Liver (tissue), 7 donors: ENCODE measurements at regions not wholly inside any gene's neighbourhood (a gene's known extent, or its start where the extent isn't known, plus 50 kb on each side); places are given as distances from the start of the nearest gene placed in this dataset.

ENCODE experiments used
- DNase-seq: peaks from one replicate; pipeline ENCODE4 v3.0.0-alpha.2; 2017; ENCODE audit warnings: low spot score
- H3K27ac ChIP-seq, 2 donors: one replicate each; pipeline ENCODE4 v1.7.0; 2013; ENCODE audit warnings: inconsistent platforms in 2 of 2, low read length in 2 of 2, control low read depth in 1 of 2, low read depth in 1 of 2, mild to moderate bottlenecking in 1 of 2
- H3K27me3 ChIP-seq, 4 donors: one replicate each; pipeline versions ENCODE4 v1.6.1 to v1.7.0; 2013; ENCODE audit warnings: low read length in 3 of 4, inconsistent platforms in 1 of 4, mild to moderate bottlenecking in 1 of 4, moderate library complexity in 1 of 4; ENCODE audit not compliant: control insufficient read depth in 4 of 4, insufficient read depth in 4 of 4
- H3K36me3 ChIP-seq, 4 donors: one replicate each; pipeline versions ENCODE4 v1.6.1 to v1.7.0; 2013; ENCODE audit warnings: low read length in 3 of 4, mild to moderate bottlenecking in 3 of 4, low read depth in 1 of 4, moderate library complexity in 1 of 4; ENCODE audit not compliant: control insufficient read depth in 4 of 4, insufficient read depth in 3 of 4
- H3K4me1 ChIP-seq, 4 donors: one replicate each; pipeline versions ENCODE4 v1.6.1 to v1.7.0; 2013; ENCODE audit warnings: low read length in 3 of 4, mild to moderate bottlenecking in 3 of 4, moderate library complexity in 1 of 4; ENCODE audit not compliant: control insufficient read depth in 4 of 4, insufficient read depth in 4 of 4
- H3K4me3 ChIP-seq, 3 donors: one replicate each; pipeline versions ENCODE4 v1.6.1 to v1.7.0; 2013; ENCODE audit warnings: low read length in 3 of 3, control low read depth in 1 of 3, low read depth in 1 of 3, mild to moderate bottlenecking in 1 of 3
- H3K9ac ChIP-seq, 2 donors: one replicate each; pipeline ENCODE4 v1.7.0; 2013; ENCODE audit warnings: low read length in 2 of 2, mild to moderate bottlenecking in 2 of 2, moderate library complexity in 2 of 2, control low read depth in 1 of 2, low read depth in 1 of 2
- H3K9me3 ChIP-seq, 4 donors: one replicate each; pipeline versions ENCODE4 v1.6.1 to v1.7.0; 2013; ENCODE audit warnings: low read length in 3 of 4; ENCODE audit not compliant: control insufficient read depth in 4 of 4
- EGR1 ChIP-seq, 2 donors: IDR thresholded peaks; 2 replicates each; pipeline ENCODE4 v1.6.1; 2016 to 2018; ENCODE audit warnings: antibody characterized with exemption in 2 of 2, low read depth in 2 of 2
- FOXA1 ChIP-seq: IDR thresholded peaks from 2 replicates; pipeline ENCODE4 v1.6.1; 2016; ENCODE audit warnings: antibody characterized with exemption
- GABPA ChIP-seq, 2 donors: IDR thresholded peaks in 1 of 2; conservative IDR thresholded peaks in 1 of 2; 2 replicates each; pipeline ENCODE4 v1.6.1; 2016; ENCODE audit warnings: antibody characterized with exemption in 2 of 2, mild to moderate bottlenecking in 1 of 2, moderate library complexity in 1 of 2
- HNF4A ChIP-seq, 2 donors: conservative IDR thresholded peaks; 2 replicates each; pipeline ENCODE4 v1.6.1; 2016; ENCODE audit warnings: antibody characterized with exemption in 2 of 2, mild to moderate bottlenecking in 2 of 2
- HNF4G ChIP-seq: IDR thresholded peaks from 2 replicates; pipeline ENCODE4 v1.6.1; 2016; ENCODE audit warnings: antibody characterized with exemption
- JUND ChIP-seq, 2 donors: IDR thresholded peaks; 2 replicates each; pipeline ENCODE4 v1.6.1; 2016; ENCODE audit warnings: antibody characterized with exemption in 2 of 2
- NR2F2 ChIP-seq: IDR thresholded peaks from 2 replicates; pipeline ENCODE4 v1.6.1; 2016; ENCODE audit warnings: antibody characterized with exemption
- RAD21 ChIP-seq, 2 donors: IDR thresholded peaks; 2 replicates each; pipeline ENCODE4 v1.6.1; 2016; ENCODE audit warnings: antibody characterized with exemption in 2 of 2, mild to moderate bottlenecking in 2 of 2
- RXRA ChIP-seq, 2 donors: IDR thresholded peaks; 2 replicates each; pipeline ENCODE4 v1.6.1; 2017 to 2018; ENCODE audit warnings: antibody characterized with exemption in 2 of 2, mild to moderate bottlenecking in 1 of 2
- SP1 ChIP-seq: IDR thresholded peaks from 2 replicates; pipeline ENCODE4 v1.6.1; 2018; ENCODE audit warnings: antibody characterized with exemption, mild to moderate bottlenecking
- YY1 ChIP-seq: IDR thresholded peaks from 2 replicates; pipeline ENCODE4 v1.6.1; 2016; ENCODE audit warnings: antibody characterized with exemption, mild to moderate bottlenecking
- WGBS: extraction: QIAGEN DNeasy Blood & Tissue Kit; methylation state at CpG from one replicate; pipeline ENCODE4 v1.1.7; 2013; 5-methylcytosine and 5-hydroxymethylcytosine counted together
- TF ChIP-seq, protein P1 (sequence below): IDR thresholded peaks from 2 replicates; pipeline ENCODE4 v1.6.1; 2016; ENCODE audit warnings: antibody characterized with exemption, mild to moderate bottlenecking
- TF ChIP-seq, protein P2 (sequence below): IDR thresholded peaks from 2 replicates; pipeline ENCODE4 v1.6.1; 2016; ENCODE audit warnings: antibody characterized with exemption
- TF ChIP-seq, protein P3 (sequence below): IDR thresholded peaks from 2 replicates; pipeline ENCODE4 v1.6.1; 2016; ENCODE audit warnings: antibody characterized with exemption
- donor health status: healthy.
- donor health status: healthy.
- donor health status: healthy.
- donor health status: healthy.

DNA sequence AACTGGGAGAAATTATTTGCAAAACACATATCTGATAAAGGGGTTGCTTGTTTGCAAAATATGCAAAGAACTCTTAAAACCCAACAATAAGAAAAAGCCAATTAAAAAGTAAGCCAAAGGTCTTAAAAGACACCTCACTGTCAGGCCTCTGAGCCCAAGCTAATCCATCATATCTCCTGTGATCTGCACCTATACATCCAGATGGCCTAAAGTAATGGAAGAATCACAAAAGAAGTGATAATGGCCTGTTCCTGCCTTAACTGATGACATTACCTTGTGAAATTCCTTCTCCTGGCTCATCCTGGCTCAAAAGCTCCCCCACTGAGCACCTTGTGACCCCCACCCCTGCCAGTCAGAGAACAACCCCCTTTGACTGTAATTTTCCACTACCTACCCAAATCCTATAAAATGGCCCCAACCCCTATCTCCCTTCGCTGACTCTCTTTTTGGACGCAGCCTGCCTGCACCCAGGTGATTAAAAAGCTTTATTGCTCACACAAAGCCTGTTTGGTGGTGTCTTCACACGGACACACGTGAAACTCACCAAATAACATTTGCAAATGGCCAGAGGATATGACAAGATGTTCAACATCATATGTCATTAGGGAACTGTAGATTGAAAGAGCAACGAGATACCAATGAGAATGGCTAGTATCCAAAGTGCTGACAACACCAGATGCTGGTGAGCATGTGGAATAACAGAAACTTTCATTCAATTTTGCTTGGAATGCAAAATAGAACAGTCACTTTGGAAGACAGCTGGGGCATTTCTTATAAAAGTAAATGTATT, 565.0 kb upstream of the ADGRB3 start:
- Histone ChIP-seq H3K9ac (no peak overlapping the region), H3K27ac (no peak overlapping the region), H3K4me3 (no peak overlapping the region), H3K36me3 (no peaks in the 10 kb centered on the region), H3K27me3 (no peaks in the 10 kb centered on the region), H3K4me1 (no peaks in the 10 kb centered on the region), H3K9me3 (no peaks in the 10 kb centered on the region)
- WGBS: 35% methylated on average over 5 of the region's 5 CpGs
- DNase-seq: no peak
- TF ChIP-seq FOXA1: no peak
- TF ChIP-seq JUND (IDR thresholded peaks at IDR 0.05): no peak
- TF ChIP-seq GABPA (IDR thresholded peaks at IDR 0.05 in 1 of 2, conservative IDR thresholded peaks at IDR 0.05 in 1 of 2): no peak
- TF ChIP-seq HNF4A (conservative IDR thresholded peaks at IDR 0.05): no peak
- no peak for TF ChIP-seq HNF4G
- no peak for TF ChIP-seq EGR1 (IDR thresholded peaks at IDR 0.05; ENCODE audit: low read depth in 2 of 2)
- TF ChIP-seq SP1: no peak
- TF ChIP-seq RXRA (IDR thresholded peaks at IDR 0.05): no peak
- TF ChIP-seq, protein P1, sequence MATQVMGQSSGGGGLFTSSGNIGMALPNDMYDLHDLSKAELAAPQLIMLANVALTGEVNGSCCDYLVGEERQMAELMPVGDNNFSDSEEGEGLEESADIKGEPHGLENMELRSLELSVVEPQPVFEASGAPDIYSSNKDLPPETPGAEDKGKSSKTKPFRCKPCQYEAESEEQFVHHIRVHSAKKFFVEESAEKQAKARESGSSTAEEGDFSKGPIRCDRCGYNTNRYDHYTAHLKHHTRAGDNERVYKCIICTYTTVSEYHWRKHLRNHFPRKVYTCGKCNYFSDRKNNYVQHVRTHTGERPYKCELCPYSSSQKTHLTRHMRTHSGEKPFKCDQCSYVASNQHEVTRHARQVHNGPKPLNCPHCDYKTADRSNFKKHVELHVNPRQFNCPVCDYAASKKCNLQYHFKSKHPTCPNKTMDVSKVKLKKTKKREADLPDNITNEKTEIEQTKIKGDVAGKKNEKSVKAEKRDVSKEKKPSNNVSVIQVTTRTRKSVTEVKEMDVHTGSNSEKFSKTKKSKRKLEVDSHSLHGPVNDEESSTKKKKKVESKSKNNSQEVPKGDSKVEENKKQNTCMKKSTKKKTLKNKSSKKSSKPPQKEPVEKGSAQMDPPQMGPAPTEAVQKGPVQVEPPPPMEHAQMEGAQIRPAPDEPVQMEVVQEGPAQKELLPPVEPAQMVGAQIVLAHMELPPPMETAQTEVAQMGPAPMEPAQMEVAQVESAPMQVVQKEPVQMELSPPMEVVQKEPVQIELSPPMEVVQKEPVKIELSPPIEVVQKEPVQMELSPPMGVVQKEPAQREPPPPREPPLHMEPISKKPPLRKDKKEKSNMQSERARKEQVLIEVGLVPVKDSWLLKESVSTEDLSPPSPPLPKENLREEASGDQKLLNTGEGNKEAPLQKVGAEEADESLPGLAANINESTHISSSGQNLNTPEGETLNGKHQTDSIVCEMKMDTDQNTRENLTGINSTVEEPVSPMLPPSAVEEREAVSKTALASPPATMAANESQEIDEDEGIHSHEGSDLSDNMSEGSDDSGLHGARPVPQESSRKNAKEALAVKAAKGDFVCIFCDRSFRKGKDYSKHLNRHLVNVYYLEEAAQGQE: no peak
- TF ChIP-seq, protein P2, sequence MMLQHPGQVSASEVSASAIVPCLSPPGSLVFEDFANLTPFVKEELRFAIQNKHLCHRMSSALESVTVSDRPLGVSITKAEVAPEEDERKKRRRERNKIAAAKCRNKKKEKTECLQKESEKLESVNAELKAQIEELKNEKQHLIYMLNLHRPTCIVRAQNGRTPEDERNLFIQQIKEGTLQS: no peak
- no peak for TF ChIP-seq RAD21 (IDR thresholded peaks at IDR 0.05)
- no peak for TF ChIP-seq NR2F2
- TF ChIP-seq, protein P3, sequence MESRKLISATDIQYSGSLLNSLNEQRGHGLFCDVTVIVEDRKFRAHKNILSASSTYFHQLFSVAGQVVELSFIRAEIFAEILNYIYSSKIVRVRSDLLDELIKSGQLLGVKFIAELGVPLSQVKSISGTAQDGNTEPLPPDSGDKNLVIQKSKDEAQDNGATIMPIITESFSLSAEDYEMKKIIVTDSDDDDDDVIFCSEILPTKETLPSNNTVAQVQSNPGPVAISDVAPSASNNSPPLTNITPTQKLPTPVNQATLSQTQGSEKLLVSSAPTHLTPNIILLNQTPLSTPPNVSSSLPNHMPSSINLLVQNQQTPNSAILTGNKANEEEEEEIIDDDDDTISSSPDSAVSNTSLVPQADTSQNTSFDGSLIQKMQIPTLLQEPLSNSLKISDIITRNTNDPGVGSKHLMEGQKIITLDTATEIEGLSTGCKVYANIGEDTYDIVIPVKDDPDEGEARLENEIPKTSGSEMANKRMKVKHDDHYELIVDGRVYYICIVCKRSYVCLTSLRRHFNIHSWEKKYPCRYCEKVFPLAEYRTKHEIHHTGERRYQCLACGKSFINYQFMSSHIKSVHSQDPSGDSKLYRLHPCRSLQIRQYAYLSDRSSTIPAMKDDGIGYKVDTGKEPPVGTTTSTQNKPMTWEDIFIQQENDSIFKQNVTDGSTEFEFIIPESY: no peak
- TF ChIP-seq YY1: no peak

DNA sequence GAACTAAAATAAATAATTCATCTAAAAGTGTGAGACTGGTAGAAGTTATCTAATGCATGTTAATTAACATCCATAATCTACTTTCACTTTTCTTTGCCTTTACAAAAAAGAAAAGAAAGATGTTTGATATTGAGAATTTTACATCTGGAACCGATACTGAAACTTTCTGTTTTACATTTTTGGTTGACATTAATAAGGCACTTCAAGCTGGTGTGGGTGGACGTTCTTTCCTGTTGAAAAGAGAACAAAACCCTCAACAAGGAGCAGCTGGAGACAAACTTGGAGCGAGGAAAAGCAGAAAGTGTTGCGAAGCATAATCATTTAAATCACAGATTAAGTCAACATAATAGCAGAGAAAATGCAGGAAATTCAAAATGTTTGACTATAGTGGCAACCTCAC, 575.2 kb upstream of the ADGRB3 start:
- DNase-seq: no peak
- Histone ChIP-seq H3K4me1 (no peaks in the 10 kb centered on the region), H3K36me3 (no peaks in the 10 kb centered on the region), H3K27ac (no peak overlapping the region), H3K9me3 (no peaks in the 10 kb centered on the region), H3K27me3 (no peaks in the 10 kb centered on the region), H3K4me3 (no peak overlapping the region), H3K9ac (no peak overlapping the region)
- TF ChIP-seq, protein P3: no peak
- TF ChIP-seq RAD21 (IDR thresholded peaks at IDR 0.05): no peak
- 58% methylated on average over 4 of the region's 4 CpGs for WGBS
